ENCODE measurements at regions not wholly inside any gene's neighbourhood (a gene's known extent, or its start where the extent isn't known, plus 50 kb on each side); places are given as distances from the start of the nearest gene placed in this dataset.

GRCh38 chr6:97865612-97866011, 582.6 kb upstream of the MMS22L start:
- TF ChIP-seq POLR2A (IDR thresholded peaks at IDR 0.05) (no peak), EP300 (IDR thresholded peaks at IDR 0.05) (no peak), POLR2AphosphoS5 (IDR thresholded peaks at IDR 0.05) (no peak)
- TF ChIP-seq, protein P1, sequence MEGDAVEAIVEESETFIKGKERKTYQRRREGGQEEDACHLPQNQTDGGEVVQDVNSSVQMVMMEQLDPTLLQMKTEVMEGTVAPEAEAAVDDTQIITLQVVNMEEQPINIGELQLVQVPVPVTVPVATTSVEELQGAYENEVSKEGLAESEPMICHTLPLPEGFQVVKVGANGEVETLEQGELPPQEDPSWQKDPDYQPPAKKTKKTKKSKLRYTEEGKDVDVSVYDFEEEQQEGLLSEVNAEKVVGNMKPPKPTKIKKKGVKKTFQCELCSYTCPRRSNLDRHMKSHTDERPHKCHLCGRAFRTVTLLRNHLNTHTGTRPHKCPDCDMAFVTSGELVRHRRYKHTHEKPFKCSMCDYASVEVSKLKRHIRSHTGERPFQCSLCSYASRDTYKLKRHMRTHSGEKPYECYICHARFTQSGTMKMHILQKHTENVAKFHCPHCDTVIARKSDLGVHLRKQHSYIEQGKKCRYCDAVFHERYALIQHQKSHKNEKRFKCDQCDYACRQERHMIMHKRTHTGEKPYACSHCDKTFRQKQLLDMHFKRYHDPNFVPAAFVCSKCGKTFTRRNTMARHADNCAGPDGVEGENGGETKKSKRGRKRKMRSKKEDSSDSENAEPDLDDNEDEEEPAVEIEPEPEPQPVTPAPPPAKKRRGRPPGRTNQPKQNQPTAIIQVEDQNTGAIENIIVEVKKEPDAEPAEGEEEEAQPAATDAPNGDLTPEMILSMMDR (IDR thresholded peaks at IDR 0.05): no peak

Data from gastroesophageal sphincter (tissue), 3 donors.